Activated CD4-positive, CD25-positive, alpha-beta regulatory T cell treated with anti-CD3 and anti-CD28 coated beads, Interleukin-2, amount 50 U/mL, for 72 hours (primary cell): ENCODE measurements at regions not wholly inside any gene's neighbourhood (a gene's known extent, or its start where the extent isn't known, plus 50 kb on each side); places are given as distances from the start of the nearest gene placed in this dataset.

ENCODE experiments used
- DNase-seq: peaks from one replicate; pipeline ENCODE4 v3.0.0; 2021

DNA sequence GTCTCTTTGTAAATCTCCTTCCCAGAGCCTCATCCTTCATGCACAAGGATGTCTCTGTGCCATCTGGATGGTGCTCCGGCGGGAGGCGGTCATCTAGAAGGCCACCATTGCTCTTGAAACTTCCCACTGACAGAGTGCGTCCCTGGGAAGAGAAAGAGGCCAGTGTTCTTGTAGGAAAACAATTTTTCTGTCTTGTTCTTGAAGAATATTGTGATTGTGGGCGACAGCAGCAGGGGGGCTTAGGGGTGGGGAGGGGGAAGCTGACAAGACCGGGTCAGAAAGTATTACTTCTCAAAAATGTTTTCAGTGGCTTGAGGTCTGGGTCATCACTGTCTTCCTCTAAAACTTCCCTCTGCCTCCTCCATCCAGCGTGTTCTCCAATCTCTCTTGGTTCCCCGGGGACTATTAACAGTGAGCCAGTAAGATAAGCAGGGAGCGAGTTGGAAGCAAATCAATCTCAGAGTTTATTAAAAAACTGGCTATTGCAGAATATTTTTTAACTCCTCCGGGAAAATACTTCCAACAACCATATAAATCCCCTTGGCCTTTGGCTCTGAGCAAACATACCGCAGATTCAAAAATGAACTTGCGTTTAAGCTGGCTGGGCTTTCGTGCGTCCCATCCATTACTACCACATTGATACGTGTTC, 597.8 kb upstream of the MGMT start:
- DNase-seq = no peak

GRCh38 chr10:128870830-128871597, 596.0 kb upstream of the MGMT start:
- no peak for DNase-seq

- DNase-seq = no peak
Observed at GRCh38 chr10:128871671-128872231, 595.3 kb upstream of the MGMT start.

- DNase-seq = no peak
Observed at GRCh38 chr10:128873411-128874054, 593.5 kb upstream of the MGMT start.

- DNase-seq = no peak
Observed at GRCh38 chr10:128874331-128874730, 592.7 kb upstream of the MGMT start.

DNA sequence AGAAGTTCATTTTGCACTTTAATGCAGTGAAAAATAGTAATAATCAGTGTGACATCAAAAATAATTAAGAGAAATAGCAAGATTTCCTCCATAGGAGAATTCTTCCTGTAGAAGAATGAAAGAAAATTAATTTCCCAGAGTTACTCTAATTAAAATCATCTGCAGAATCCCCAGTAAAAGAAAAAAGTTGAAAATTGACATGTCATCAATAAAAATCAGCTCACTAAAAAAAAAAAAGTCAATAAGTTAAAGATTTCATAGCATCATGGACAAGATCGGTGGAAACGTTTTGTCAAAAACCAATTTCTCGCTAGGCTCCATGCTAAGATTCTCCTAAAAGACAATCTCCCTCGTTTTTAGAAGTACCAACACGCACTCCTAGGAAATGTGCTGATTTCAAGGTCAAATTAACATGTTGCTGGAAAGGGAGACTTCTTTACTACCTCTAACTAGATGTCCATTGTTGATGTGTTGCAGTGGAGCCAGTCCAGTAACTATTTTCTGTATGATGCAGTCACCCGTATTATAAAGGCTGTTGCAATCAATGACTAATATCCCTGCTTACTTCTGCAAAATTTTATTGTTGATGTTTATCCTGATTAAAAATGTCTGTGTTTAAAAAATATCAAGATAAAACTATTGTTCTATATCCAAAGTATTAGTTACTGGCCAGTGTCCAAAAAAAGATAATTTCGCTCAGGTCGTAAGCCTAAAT, 591.9 kb upstream of the MGMT start:
- DNase-seq = no peak

DNA sequence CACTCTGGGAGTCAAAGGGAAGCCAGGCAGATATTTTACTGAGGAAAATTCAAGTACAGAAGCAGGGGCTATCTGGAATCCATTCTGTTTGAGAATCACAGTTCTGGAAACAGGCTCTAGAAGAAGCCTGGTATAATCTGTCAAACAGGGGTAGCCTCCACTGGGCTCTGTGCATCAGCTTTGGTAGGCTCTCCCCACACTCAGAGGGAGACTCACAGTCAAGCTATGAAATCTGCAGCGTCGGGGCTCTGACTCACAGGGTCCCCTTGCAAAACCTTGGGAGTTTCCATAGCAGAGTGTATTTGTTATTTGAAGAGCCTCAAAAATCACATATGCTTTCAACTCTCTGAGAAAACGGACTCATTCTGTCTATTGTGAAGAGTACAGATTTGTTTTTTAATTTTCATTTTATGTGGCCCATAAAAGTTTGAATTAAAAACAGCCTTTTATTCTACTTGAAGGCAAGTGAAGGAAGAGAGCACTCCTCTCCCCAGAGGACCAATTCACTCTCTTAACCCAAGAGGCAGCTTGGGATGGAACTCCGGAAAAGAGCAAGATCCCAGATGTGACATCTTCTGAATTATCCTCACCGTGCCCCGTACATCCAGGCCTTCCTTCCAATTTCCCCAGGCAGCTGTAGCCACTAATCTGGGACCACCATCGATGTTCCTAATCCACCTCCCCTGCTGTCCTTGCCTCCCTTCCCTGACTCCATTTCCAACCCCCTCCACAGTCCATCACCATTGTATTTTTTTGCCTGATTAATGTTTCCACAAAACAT, 590.9 kb upstream of the MGMT start:
- DNase-seq = no peak

DNA sequence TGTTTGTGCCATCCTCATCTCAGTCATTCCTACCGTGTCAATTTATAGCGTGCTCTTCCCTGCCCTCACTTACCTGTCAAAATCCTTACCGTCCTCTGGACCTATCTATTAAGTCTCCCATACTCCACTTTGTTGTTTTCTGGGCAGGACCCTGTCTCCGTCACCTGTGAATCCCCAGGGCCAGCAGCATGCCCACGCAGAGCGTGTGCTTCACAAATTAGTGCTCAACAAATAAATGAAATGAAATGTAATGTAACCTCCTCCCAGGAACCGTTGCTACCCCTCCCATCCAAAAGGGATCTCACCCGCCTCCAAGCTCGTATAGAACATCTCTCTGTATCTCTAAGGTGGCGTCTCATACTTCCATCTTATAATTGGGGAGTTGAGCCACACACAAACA, 589.9 kb upstream of the MGMT start:
- no peak for DNase-seq

GRCh38 chr10:128877936-128878335, 589.1 kb upstream of the MGMT start:
- no peak for DNase-seq

DNA sequence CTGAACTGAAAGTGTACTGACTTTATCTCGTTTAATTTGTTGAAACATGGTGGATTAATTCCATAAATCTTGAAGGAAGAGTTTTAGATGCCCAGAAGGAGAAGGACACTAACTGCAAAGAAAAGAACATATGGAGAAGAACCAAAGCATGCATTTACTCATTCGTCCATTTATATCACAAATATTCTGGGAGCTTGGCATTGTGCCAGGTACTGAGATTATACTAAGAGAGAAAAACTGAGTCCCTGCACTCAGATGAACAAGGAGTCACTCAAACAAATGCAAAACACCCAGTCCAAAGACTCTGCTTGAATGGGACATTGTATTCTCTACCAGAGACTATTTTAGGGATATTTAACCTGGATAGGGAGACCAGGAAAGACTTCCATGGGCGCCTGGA, 588.0 kb upstream of the MGMT start:
- DNase-seq = no peak

GRCh38 chr10:128879441-128880140, 587.5 kb upstream of the MGMT start:
- DNase-seq = no peak

DNA sequence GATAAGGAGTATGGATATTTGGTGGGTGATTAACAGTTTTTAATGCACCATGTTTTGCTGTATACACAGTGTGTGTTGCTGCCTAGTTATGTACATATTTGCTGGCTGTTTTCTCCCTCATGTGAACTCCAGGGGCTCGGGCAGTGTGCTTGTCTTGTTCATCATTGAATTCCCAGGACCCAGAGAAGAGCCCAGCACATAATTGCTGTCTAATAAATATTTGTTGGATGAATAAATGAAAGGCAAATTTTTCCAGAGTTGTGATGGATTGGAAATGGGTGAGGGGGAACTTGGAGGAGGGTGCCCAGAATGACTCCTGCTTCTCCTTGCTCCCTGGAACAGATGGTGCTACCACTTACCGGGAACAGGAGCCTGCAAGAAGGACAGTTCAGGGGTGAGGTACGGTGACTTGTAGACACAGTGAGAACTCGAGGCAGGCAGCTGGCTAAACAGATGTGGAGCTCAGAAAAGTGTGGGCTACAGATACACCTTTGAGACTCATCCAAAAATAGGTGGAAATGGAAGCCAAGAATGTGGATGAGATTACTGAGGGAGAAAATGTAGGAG, 586.8 kb upstream of the MGMT start:
- no peak for DNase-seq

- DNase-seq = no peak
Observed at GRCh38 chr10:128881086-128881485, 586.0 kb upstream of the MGMT start.

DNA sequence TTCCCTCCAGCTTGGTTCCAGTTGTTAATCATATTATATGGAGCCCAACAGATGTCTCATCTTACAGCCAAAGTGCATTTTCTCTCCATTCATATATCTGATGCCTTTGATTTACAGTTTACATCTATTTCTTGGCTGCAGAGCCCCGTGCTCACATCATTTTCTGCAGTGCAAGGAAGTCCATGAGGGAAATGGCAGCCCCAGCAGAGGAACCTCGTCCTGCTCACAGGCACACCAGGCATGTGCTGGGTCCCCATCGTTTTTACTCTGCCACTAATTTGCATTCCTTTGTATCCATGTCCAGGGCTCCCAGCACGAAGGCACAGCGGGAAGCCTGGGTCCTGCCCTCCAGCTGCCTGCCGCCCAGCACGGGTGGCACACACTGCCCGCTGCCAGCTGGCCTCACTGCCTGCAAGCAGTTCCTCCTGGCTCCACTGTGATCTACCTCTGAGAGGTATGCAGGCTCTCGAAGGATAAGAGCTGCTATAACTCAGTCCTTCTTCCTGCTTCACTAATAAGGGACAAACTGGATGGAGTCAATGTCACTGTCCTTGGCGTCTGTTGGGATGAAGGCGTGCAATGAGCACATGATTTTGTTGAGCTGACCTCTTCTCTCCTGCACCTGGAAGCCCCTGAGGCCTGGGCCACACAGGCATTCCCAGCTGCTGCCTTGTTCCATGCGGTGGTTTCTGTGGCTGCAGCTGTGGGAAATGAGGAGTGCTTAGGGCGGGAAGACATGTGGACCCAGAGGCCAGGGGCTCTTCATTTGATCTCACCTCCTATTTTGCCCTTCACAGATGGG, 583.6 kb upstream of the MGMT start:
- DNase-seq = no peak

- DNase-seq = no peak
Observed at GRCh38 chr10:128884033-128884425, 583.0 kb upstream of the MGMT start.

DNA sequence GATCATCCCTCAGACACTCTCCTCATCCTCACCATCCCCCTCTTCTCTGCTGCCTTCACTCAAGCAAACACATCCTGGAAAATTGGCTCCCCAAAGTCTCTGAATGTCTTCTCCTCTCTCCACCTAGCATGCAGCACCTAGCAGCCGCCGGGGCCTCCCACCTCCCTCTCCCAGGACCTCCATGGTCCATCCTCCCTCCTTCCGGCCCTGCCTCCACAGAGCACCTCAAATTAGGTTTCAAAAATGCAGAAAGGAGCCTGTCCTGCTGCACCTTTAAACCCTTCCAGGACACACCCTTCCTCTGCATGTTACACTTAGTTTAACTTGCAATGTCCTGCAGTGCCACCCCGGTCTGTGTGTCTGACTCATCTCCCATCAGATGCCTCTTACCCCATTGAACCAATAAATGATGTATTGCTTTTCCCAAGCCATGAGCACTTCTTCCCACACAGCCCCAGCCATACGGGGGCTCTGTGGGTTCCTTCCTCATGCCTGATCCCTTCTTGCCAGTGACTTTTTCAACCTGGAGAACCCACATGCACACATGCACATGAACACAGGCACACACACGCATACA, 582.5 kb upstream of the MGMT start:
- DNase-seq = no peak

DNA sequence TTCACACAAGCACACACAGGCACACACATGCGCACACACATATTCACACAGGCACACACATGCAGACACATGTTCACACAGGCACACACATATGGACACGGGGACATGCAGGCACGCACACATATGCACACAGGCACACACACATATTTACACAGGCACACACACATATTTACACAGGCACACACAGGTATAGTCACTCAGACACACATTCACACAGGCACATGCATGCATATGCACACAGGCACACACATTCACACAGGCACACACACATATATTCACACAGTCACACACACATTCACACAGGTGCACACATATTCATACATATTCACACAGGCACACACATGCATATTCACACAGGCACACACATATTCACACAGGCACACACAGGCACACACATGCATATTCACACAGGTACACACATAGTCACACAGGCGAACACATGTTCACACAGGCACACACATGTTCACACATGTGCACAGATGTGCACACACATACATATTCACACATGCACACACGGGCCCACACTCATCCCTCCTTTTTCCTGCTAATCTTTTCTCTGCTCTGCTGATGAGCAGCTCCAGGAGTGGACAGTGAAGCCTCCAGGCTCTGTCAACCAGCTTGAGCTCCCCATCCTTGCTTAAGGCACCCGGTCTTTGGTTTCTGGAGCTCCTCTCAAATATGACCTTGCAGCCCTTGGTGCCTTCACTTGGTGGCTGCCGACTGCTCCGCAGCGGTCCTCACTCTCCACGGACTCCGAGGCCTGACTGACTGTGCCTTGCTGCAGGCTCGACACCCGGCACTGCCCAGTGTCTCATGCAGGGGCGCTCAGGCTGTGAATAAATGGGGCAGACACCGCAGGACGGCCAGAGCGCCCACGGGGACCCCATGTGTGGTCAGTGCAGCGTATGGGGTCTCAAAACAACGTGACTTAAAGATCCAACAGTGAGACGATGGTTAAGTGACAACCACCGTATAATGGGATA, 581.2 kb upstream of the MGMT start:
- no peak for DNase-seq

DNA sequence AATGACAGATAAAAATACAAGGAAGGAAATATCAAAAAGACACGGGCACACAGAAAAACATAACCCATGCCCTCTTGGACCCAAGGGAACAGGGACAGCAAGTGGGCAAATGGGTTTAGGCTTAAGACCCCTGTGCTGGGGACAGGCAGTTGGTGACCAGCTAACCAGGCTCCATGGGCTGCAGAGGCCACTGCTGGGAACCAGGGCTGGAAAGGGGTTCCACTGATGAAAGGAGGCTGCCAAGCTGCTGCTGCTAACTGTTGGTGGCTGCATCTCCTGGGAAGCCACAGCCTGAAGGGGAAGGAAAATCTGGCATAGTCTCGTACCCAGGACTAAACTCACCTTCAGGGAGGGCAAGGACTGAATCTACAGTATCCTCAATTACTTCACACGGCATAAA, 579.2 kb upstream of the MGMT start:
- DNase-seq = no peak

GRCh38 chr10:128892005-128892404, 575.0 kb upstream of the MGMT start:
- DNase-seq = no peak
